KMS-11 (cell line): ENCODE measurements at regions not wholly inside any gene's neighbourhood (a gene's known extent, or its start where the extent isn't known, plus 50 kb on each side); places are given as distances from the start of the nearest gene placed in this dataset.

Source experiments
- H2AFZ ChIP-seq: fragments of 200-600 bp; sonication (generic); 2 replicates; pipeline ENCODE4 v1.6.1; 2016; ENCODE audit warnings: antibody characterized with exemption, mixed run types, low read depth
- H3K27ac ChIP-seq: fragments of 200-600 bp; sonication (generic); 2 replicates; pipeline ENCODE4 v1.6.1; 2016; ENCODE audit warnings: mild to moderate bottlenecking, mixed run types
- H3K27me3 ChIP-seq: fragments of 200-600 bp; sonication (generic); 2 replicates; pipeline ENCODE4 v1.6.1; 2017; ENCODE audit warnings: mild to moderate bottlenecking, low read depth, mixed run types, moderate library complexity; ENCODE audit not compliant: insufficient read depth
- H3K36me3 ChIP-seq: fragments of 200-600 bp; sonication (generic); 2 replicates; pipeline ENCODE4 v1.6.1; 2017; ENCODE audit warnings: mild to moderate bottlenecking, mixed run types; ENCODE audit not compliant: insufficient read depth
- H3K4me1 ChIP-seq: fragments of 200-600 bp; sonication (generic); 2 replicates; pipeline ENCODE4 v1.6.1; 2016; ENCODE audit warnings: mild to moderate bottlenecking, low read depth, mixed run types; ENCODE audit not compliant: poor library complexity, severe bottlenecking
- H3K4me2 ChIP-seq: fragments of 200-600 bp; sonication (generic); 2 replicates; pipeline ENCODE4 v1.7.0; 2016; ENCODE audit warnings: mild to moderate bottlenecking, mixed run types
- H3K4me3 ChIP-seq: fragments of 200-600 bp; sonication (generic); IDR thresholded peaks from 2 replicates; pipeline ENCODE4 v1.6.1; 2017; ENCODE audit warnings: low read depth, low read length, mixed read lengths; ENCODE audit not compliant: insufficient read depth
- H3K79me2 ChIP-seq: fragments of 200-600 bp; sonication (generic); 2 replicates; pipeline ENCODE4 v1.6.1; 2016; ENCODE audit warnings: low read depth, mixed run types; ENCODE audit not compliant: insufficient read depth
- H3K9ac ChIP-seq: fragments of 200-600 bp; sonication (generic); 2 replicates; pipeline ENCODE4 v1.6.1; 2016; ENCODE audit warnings: mild to moderate bottlenecking, mixed run types
- H4K20me1 ChIP-seq: fragments of 200-600 bp; sonication (generic); 2 replicates; pipeline ENCODE4 v1.6.1; 2016; ENCODE audit warnings: mild to moderate bottlenecking, mixed run types; ENCODE audit not compliant: insufficient read depth
- TF ChIP-seq, protein P1 (sequence below): fragments of 200-600 bp; sonication (generic); conservative IDR thresholded peaks from 2 replicates; pipeline ENCODE4 v1.6.1; 2017; ENCODE audit warnings: low read depth, mild to moderate bottlenecking, antibody characterized with exemption, low read length, moderate library complexity, mixed read lengths

DNA sequence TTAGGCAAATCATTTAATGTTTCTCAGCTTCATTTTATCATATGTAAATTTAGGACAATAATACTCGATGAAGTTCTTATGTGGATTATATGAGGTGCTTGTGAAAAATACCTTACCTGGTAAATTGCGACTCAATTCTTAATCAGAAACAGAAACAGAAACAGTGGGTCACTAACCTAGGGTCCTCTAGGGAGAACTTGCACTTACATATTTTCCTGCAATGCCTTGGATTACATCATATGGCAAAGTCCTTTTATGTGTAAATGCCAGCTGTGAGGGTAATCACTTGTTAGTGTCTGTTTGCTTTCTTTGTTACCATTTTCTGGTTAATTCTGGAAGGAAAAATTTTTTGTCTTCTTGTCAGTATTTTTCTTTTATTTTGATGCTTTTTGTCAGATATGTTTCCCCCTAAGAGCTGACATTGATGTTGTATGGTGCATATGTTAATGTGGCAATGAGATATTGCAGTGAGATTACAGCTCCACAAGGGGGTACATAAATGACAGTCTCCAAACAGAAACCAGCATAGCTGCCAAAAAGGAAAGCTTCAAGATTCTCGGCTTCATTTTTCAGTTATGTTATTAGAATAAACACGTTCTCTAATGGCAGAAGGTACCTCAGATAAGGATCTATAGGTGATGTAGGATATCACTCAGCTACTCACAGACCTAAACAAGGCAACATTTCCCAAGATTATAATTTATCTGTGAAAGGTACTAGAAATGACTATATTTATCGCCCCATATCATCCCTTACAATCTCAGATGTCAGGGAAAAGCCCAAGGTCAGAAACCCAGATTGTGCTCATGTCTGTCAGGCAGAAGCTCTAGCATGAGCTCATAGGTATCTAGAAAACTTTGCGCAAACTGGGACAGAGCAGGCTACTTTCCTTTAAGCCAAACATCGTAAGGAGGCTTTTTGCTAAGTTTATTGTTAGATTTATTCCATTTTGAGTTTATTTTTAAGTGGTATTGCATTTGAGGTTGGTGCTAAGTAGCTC is 119.9 kb downstream of the FASLG start:
- peak overlapping the region; percentile 30 for H3K4me2 ChIP-seq
- no peak overlapping the region for H2AFZ ChIP-seq

DNA sequence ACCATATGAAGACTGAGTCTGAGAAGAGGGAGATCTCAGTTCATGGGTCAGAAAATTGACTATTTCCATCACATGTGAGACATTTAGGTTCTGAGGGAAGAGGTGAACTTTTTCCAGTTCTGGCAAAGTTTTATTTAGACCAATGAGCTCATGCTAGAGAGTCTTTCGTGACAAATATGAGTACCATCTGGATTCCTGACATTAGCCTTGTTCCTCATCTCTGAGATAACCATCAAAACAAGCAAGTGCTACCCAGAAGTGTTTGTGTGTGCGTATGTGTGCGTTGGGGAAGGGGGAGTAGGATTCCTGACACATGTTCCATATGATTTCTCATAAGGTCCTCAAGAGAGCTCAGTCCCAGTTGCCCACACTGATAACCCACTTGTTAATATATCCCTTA is 120.6 kb downstream of the FASLG start:
- Histone ChIP-seq H3K36me3 (no peaks in the 10 kb centered on the region), H3K9ac (no peak overlapping the region), H3K79me2 (no peaks in the 10 kb centered on the region), H3K4me3 (no peak overlapping the region), H3K4me1 (peaks cover 40% of the 10 kb centered on the region), H3K27me3 (no peaks in the 10 kb centered on the region), H4K20me1 (no peaks in the 10 kb centered on the region), H3K4me2 (peak overlapping the region; percentile 30), H2AFZ (no peak overlapping the region), H3K27ac (no peak overlapping the region)
- TF ChIP-seq, protein P1, sequence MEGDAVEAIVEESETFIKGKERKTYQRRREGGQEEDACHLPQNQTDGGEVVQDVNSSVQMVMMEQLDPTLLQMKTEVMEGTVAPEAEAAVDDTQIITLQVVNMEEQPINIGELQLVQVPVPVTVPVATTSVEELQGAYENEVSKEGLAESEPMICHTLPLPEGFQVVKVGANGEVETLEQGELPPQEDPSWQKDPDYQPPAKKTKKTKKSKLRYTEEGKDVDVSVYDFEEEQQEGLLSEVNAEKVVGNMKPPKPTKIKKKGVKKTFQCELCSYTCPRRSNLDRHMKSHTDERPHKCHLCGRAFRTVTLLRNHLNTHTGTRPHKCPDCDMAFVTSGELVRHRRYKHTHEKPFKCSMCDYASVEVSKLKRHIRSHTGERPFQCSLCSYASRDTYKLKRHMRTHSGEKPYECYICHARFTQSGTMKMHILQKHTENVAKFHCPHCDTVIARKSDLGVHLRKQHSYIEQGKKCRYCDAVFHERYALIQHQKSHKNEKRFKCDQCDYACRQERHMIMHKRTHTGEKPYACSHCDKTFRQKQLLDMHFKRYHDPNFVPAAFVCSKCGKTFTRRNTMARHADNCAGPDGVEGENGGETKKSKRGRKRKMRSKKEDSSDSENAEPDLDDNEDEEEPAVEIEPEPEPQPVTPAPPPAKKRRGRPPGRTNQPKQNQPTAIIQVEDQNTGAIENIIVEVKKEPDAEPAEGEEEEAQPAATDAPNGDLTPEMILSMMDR: no peak

More for the DNA sequence above, 119.9 kb downstream of the FASLG start:
- Histone ChIP-seq H3K9ac (no peak overlapping the region), H3K79me2 (no peaks in the 10 kb centered on the region), H3K27me3 (no peaks in the 10 kb centered on the region), H3K4me1 (peaks cover 40% of the 10 kb centered on the region), H4K20me1 (no peaks in the 10 kb centered on the region), H3K27ac (no peak overlapping the region; the same call in 1 of the 2 replicates), H3K36me3 (no peaks in the 10 kb centered on the region), H3K4me3 (no peak overlapping the region)
- TF ChIP-seq, protein P1: peak; percentile 79

DNA sequence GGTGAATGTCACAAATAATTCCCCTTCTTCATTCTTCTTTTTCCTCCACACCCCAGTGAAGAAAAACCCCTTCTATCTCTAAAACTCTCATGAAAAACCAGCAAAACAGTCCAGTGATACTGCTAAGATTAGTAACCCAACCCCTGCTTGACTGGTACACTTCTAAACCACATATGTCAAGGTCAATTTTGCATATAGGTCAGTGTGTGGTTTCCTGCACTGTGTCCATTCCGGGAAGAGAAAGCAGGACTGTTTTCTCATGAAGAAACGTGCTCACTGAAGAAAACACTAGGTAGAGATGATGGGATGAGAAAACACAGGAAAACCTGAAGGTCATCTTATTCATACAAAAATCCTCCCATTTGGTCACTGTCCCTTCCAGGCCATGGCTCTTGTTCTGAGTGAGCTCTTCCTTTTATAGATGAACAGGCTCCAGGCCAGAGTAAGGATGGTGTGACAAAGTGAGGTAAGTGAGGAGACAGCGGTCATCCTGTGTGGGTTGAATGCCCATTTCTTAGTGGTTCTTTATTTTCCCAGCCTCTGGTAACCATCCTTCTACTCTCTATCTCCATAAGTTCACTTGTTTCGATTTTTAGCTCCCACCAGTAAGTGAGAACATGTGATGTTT is 122.7 kb downstream of the FASLG start:
- no peaks in the 10 kb centered on the region for H3K36me3 ChIP-seq
- H2AFZ ChIP-seq: no peak overlapping the region
- no peaks in the 10 kb centered on the region for H4K20me1 ChIP-seq
- peak overlapping the region; percentile 39 for H3K4me2 ChIP-seq
- H3K27ac ChIP-seq: no peak overlapping the region
- H3K4me1 ChIP-seq: peaks cover 40% of the 10 kb centered on the region
- H3K27me3 ChIP-seq: no peaks in the 10 kb centered on the region
- TF ChIP-seq, protein P1: no peak
- H3K79me2 ChIP-seq: no peaks in the 10 kb centered on the region
- H3K9ac ChIP-seq: no peak overlapping the region
- H3K4me3 ChIP-seq: no peak overlapping the region

DNA sequence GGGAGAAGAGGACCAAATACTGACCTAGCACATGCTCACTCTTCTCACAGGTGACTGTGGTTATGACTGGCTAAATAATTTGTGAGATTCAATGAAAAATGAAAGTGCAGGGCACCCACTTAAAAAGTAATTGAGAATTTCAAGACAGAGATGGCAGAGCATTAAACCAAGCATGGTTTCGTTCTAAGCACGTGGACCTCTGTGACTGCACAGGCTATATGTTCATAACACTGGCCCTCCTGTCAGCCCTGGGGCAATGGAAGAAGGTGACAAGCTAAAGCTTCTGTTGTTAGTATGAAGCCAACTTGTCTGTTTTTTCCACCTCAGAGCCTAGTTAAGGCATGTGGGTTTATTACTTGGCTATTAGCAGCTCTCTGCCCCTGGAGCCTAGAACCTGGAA is 130.9 kb downstream of the FASLG start:
- H3K27me3 ChIP-seq: no peaks in the 10 kb centered on the region
- no peaks in the 10 kb centered on the region for H3K36me3 ChIP-seq
- no peaks in the 10 kb centered on the region for H3K79me2 ChIP-seq
- no peak overlapping the region for H3K9ac ChIP-seq
- H3K4me1 ChIP-seq: peaks cover 13% of the 10 kb centered on the region
- TF ChIP-seq, protein P1: no peak
- no peak overlapping the region for H3K4me2 ChIP-seq
- no peaks in the 10 kb centered on the region for H4K20me1 ChIP-seq
- no peak overlapping the region for H3K4me3 ChIP-seq
- no peak overlapping the region for H2AFZ ChIP-seq
- H3K27ac ChIP-seq: no peak overlapping the region
